Urothelium cell line (cell line): ENCODE measurements at regions not wholly inside any gene's neighbourhood (a gene's known extent, or its start where the extent isn't known, plus 50 kb on each side); places are given as distances from the start of the nearest gene placed in this dataset.

Experiments used
- DNase-seq: peaks from one replicate; pipeline ENCODE4 v3.0.0; 2011; ENCODE audit warnings: low spot score, mixed read lengths
- FAIRE-seq: peaks from 2 replicates; lab custom pipeline; 2011; peaks lifted over from hg19 to GRCh38; lab: Jason Lieb, UNC

DNA sequence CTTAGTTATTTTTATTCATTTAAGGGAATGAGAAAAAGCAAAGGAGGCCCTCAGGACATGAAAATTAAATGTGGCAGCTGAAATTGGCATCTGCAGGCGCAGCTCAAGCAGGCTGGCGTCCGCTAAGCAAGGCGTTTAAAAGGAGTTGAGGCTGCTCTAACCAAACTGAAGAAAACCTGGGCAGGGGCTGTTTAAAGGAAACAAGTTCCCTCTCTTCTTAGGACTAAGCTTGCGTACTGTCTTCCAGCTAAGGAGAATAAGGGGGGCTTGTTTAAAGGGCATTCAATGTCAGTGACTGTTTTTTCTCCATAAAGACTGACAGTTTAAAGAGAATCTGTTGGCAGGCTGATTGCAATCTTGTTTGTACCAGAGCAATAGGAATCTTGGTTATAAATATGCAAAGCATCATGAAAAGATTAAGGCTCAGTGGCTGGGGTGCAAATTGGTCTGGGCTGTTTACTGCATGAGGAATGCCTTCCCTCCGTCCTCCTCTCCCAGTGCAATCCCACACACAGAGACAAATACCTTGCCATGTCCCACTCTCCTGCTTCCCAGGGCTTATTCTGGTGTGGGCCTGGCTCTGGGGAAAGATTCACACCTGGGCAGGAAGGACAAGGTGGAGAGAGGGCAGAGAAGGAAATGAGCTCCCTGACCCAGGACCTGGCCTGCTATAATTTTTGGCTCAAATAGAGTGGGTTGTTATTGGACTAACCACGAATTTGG, 85.9 kb upstream of the LIFR start:
- FAIRE-seq (no peak), DNase-seq (no peak)

GRCh38 chr5:38643616-38644015, 87.2 kb upstream of the LIFR start:
- DNase-seq = no peak
- no peak for FAIRE-seq

DNA sequence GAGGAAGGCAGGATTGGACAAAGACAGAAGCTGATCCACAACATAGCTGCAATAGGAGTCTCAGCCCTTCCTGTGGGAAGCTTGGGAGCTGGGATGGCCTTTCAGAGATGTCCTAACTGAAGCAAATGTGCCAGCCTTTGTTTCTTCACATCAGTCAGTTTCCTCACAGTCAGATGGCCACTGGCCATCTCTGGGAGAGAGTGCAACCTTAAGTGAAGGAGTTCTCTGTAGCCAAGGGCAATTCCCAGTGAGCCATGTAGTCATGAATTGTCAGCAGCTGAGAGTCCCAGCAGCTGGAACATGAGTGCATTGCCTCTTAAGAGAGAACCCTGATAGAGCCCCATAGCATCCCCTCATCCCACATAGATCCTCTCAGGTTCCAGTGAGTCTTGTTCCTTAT, 89.1 kb upstream of the LIFR start:
- DNase-seq = no peak
- peak; percentile 17 for FAIRE-seq

- FAIRE-seq = no peak
- no peak for DNase-seq
These were observed 92.4 kb upstream of the LIFR start for GRCh38 chr5:38648703-38649291.

- no peak for FAIRE-seq
- DNase-seq = peak; percentile 47
These were observed 94.1 kb upstream of the LIFR start for GRCh38 chr5:38650540-38650939.

DNA sequence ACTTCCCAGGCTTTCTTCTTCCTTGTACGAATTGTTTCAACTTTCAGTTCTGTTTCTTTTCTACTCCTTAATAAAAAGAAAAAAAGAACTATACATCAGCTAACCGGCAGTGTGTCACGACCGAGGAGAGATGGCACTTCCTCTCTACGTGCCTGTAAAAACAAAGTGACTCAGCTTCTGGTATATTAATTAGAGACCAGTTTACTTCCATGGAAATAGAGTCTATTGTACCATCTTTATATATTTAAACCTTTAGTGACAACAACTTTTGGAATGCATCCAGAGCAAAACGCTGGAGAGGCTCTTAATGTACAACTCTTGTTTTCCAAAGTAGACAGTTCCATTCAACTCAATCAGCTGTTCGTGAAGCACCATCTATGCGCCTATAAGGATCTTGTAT, 94.5 kb upstream of the LIFR start:
- no peak for FAIRE-seq
- peak; percentile 39 for DNase-seq

DNA sequence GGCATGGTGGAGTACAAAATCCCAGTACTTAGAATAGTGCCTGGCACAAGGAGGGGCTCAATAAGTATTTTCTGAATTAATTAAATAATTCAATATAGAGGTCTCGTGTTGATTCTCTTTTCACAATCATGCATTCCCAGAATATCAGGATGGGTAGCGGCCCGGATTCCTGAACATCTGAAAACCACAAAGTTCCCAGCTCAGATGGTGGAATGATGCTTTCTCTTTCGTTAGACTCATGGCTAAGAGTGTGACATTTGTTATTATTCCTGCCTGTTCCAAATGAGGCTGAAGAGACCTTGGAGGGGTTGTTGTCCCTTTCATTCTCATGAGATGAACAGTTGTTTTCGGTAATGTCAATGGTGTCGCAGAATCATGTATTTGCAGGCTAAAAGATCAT, 95.4 kb upstream of the LIFR start:
- FAIRE-seq (no peak), DNase-seq (no peak)

DNA sequence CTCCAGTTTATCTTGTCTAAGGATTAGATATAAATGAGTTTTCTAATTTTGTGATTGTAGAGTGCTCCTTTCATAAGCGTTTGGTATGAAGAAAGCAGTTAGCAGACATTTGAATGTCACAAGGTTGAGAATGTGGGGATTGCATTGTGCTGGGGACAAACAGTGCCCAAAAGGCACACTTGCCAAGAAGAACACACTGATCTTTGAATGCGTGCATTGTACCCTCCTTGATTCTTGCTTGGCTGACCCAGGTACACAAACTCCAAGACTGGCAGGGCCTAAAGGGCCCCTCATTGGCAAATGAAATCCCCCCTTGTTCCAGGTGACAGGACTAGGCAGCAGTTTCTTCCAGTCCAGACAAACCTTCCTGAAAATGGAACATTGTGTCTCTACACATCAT, 96.9 kb upstream of the LIFR start:
- DNase-seq (no peak), FAIRE-seq (no peak)

DNA sequence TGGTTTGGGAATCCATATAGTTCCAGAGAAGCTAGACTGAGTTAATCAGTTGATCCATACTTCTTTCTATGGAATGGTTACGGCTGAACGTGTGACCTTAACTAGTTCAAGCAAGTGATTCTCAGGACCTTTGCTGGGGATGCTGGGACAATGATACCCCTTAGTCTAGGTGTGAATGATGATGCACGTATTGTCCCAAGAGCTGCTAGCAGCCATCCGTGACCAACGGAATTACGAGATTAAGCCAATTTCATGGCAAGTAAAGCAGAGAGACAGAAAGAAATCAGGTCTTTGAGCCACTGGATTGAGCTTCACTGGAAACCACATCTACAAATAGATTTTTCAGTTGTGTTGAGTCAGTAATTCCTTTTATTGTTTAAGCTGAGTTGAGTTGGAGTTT, 99.2 kb upstream of the LIFR start:
- no peak for FAIRE-seq

DNA sequence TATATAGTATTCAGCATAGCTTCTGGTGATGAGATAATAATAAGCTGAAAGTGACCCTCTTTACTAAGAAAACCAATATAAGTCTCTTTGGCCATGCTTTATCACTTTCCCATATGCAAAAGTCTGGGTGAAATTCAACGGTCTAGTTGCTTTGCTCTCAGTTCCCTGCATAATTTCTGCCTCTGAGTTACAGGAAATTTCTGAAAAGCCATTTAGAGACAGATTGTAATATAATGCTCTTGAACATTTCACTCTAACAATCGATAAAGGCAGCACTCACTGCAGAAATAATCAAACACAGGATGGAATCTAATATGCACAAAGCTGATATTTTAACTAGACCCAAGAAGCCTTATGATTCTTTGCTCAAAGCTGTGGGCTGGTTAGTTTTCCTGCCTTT, 100.1 kb upstream of the LIFR start:
- no peak for DNase-seq
- no peak for FAIRE-seq

More for the DNA sequence above, 99.2 kb upstream of the LIFR start:
- no peak for DNase-seq

GRCh38 chr5:38657020-38657419, 100.6 kb upstream of the LIFR start:
- no peak for FAIRE-seq
- no peak for DNase-seq

DNA sequence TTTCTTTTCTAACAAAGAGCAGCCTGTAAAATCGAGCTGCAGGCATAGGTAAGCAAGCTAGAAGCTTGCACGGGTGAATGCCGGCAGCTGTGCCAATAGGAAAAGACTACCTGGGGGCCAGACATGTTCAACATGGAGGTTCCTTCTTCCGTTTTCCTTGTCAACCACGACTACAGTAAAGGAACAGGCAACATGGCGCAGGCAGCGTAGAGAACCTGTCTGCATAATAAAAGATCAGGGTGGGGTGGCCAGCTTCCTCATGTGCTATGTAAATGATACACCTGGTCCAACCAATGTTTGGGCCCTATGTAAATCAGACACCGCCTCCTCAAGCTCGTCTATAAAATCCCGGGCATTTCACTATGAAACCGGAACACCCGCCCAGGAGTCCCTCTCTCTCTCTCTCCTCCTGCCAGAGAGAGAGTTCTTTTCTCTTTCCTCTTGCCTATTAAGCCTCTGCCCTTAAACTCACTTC, 103.8 kb upstream of the LIFR start:
- FAIRE-seq = peak; percentile 78

GRCh38 chr5:38662090-38662489, 105.6 kb upstream of the LIFR start:
- FAIRE-seq = no peak
- DNase-seq = no peak

More for the DNA sequence above, 103.8 kb upstream of the LIFR start:
- peak; percentile 81 for DNase-seq

- no peak for FAIRE-seq
- DNase-seq = no peak
These were observed 106.8 kb upstream of the LIFR start for GRCh38 chr5:38663249-38663648.

- no peak for FAIRE-seq
These were observed 110.4 kb upstream of the LIFR start for GRCh38 chr5:38666668-38667498.

GRCh38 chr5:38667499-38667776, 111.0 kb upstream of the LIFR start:
- DNase-seq (no peak), FAIRE-seq (no peak)

More at GRCh38 chr5:38666668-38667498, 110.4 kb upstream of the LIFR start:
- peak; percentile 41 for DNase-seq

- DNase-seq (no peak), FAIRE-seq (no peak)
These were observed 113.0 kb upstream of the LIFR start for GRCh38 chr5:38669361-38669880.

DNA sequence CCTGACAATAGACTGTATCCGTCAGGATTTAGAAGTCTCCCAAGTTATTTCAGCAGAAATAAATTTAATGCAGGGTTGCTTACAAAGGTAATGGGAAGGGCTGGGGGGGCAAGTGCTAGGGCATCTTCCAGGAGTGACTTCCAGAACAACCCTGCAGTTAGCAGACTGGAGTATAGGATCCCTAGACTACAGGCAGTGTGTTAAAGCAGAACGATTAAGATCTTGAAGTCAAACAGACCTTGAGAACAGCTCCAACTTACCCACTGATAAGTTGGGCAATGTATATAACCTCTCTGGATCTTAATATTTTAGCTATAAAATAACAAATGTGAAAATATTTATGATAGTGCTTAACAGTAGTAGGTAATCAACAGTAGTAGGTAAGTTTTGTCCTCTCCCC, 113.6 kb upstream of the LIFR start:
- no peak for FAIRE-seq
- DNase-seq = no peak

DNA sequence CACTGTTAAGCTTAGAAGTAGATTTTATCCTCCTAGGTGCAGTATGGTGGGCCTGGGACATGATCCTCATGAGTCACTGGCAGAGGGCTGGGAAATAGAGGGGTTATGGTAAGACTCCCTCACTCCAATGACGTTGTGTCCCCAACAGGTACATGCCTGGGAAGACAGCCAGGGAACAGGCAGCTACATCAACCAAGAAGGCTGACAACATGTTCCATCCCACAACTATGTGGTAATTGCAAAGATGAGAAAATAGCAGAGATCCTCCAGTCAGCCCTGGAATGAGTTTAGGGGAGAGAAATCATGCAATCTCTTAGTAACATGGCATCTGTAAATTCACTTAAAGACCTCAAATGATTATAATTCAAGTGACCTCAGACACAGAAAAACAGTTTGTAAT, 114.4 kb upstream of the LIFR start:
- FAIRE-seq (no peak), DNase-seq (no peak)

DNA sequence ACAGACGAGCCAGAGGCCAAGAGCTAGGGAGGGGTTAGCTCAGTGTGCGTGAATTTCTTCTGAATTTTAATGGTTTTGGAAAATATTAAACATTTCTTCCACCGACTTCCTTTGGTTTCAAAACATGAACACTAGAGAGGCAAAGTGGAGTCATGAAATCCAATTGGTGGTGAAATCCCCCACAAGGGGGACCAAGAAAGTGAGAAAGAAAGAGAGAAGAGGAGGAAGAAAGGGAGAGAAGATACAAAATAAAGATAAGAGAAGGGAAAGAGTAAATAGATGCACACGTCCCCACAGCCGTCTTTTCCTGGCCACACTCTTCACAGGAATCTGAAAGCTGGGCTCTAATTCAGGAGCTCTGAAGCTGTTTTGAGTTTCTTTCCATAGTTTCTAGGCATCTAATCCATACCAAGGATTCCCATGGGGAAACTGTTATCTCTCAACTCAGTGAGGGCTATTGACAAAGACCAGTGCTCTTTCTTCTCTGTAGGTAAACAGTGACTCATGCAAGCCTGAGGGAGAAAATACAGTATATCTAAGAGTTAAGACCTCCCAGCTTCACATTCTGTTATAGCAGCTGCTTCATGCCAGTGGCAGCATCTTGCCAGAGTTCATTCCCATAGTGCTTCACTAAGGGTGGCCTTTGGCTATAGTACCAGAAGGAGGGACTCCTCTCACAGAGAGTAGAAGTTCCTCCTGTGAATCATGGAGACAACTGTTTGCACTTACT, 115.8 kb upstream of the LIFR start:
- FAIRE-seq (no peak), DNase-seq (peak; percentile 18)

DNA sequence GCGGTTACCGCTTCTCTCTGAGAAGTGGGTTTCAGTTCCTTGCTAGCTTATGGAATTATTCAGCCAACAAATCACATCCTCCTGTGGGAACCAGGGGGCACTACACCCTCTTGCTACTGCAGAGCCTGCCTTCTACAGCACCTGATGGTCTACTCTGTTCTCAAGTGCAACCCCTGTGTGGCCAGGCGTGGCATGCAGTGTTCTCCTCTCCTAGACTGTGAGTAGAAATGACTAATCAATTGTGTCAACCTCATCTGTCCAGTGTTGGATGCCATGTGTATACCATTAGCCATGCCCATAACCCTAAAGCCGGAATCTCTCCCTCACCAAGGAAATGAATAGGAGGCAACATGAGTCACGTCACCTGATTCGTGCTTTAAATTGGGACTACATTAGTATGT, 117.2 kb upstream of the LIFR start:
- no peak for DNase-seq
- FAIRE-seq = peak; percentile 69
